Liver (tissue), 3 donors: ENCODE measurements at regions not wholly inside any gene's neighbourhood (a gene's known extent, or its start where the extent isn't known, plus 50 kb on each side); places are given as distances from the start of the nearest gene placed in this dataset.

ENCODE experiments used
- CTCF ChIP-seq: fragments of 150-350 bp; IDR thresholded peaks from 2 replicates; pipeline ENCODE4 v1.5.1; 2017; ENCODE audit warnings: improper control_type of control experiment, low read depth, low read length; ENCODE audit not compliant: missing input control
- REST ChIP-seq: IDR thresholded peaks from 2 replicates; pipeline ENCODE4 v1.6.1; 2016; ENCODE audit warnings: antibody characterized with exemption, mild to moderate bottlenecking
- TAF1 ChIP-seq: conservative IDR thresholded peaks from 2 replicates; pipeline ENCODE4 v1.6.1; 2016; ENCODE audit warnings: antibody characterized with exemption, mild to moderate bottlenecking
- donor health status: healthy.
- donor health status: healthy.

DNA sequence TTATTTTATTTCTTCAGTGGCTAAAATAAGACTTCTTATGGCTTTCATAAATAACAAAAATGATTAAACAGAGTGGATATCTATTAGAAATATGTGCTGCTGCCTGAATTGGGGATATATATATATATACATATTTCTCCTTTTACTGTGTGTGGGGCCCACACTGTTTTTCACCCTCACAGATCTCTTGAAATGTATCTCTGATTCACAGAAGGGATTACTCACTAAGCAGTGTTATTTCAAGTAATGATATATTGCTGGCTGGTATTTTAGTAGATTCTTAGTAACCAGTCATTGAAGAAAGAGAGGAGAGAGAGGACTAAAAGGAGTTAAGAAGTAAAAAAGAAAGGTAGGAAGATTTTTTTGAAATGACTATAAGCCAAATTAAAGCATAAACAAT, 308.6 kb upstream of the NRP1 start:
- TF ChIP-seq REST (no peak), CTCF (no peak), TAF1 (no peak)
